IMR-90 (cell line): ENCODE measurements at regions not wholly inside any gene's neighbourhood (a gene's known extent, or its start where the extent isn't known, plus 50 kb on each side); places are given as distances from the start of the nearest gene placed in this dataset.
"Not testable (repeated sequence)": the region's sequence is repeated elsewhere in the genome, so short reads cannot be mapped to it uniquely, and the experiment has no call there.

Source experiments
- CEBPB ChIP-seq: IDR thresholded peaks from 2 replicates; pipeline ENCODE4 v1.6.1; 2012; ENCODE audit warnings: low read depth, low read length, improper control_type of control experiment
- CTCF ChIP-seq: conservative IDR thresholded peaks from 2 replicates; pipeline ENCODE4 v1.5.1; 2012; ENCODE audit warnings: mild to moderate bottlenecking, low read depth, low read length, improper control_type of control experiment
- POLR2A ChIP-seq: IDR thresholded peaks from 2 replicates; pipeline ENCODE4 v1.6.1; 2012; ENCODE audit warnings: mild to moderate bottlenecking, low read depth, low read length
- RAD21 ChIP-seq: IDR thresholded peaks from 2 replicates; pipeline ENCODE4 v1.6.1; 2012; ENCODE audit warnings: low read length, improper control_type of control experiment
- RFX5 ChIP-seq: IDR thresholded peaks from 2 replicates; pipeline ENCODE4 v1.8.0; 2012; ENCODE audit warnings: low read depth, mild to moderate bottlenecking, low read length, moderate library complexity
- USF2 ChIP-seq: fragments of 150-350 bp; IDR thresholded peaks from 2 replicates; pipeline ENCODE4 v1.6.1; 2017; ENCODE audit warnings: mild to moderate bottlenecking, antibody characterized with exemption, low read length, low read depth

GRCh38 chr17:30682280-30682679 lies 142.2 kb downstream of the CRLF3 start:
- not testable (repeated sequence) for TF ChIP-seq POLR2A, CTCF, USF2, CEBPB, RAD21, RFX5
